ENCODE measurements at regions not wholly inside any gene's neighbourhood (a gene's known extent, or its start where the extent isn't known, plus 50 kb on each side); places are given as distances from the start of the nearest gene placed in this dataset.

DNA sequence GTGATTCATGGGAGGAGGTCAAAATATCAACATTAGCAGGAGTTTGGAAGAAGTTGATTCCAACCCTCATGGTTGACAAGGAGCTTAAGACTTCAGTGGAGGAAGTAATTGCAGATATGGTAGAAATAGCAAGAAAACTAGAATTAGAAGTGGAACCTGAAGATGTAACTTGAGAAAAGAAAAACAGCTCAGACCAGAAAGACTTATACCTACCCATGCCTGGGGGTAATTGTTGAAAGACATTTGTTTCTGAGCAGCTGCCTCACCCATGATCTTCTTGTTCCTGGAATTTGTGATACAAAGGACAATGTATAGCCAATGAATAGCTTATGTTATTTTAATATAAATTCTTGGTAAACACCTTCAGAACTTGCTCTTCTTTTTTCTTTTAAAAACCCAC lies 128.6 kb downstream of the LRIG2 start:
- ChIA-PET POLR2A (ENCODE audit: partially characterized antibody) (no interaction called here), CTCF (ENCODE audit: partially characterized antibody) (no interaction called here)
- Histone ChIP-seq H3K56ac (replicated peaks; ENCODE audit: insufficient read length, low read depth, low read length) (no peak overlapping the region), H2BK5ac (ENCODE audit: low read depth, low read length) (no peak overlapping the region), H2BK120ac (replicated peaks; ENCODE audit: low read depth, low read length) (no peak overlapping the region), H3K27ac (ENCODE audit: low read depth, low read length) (no peak overlapping the region), H3K4me2 (ENCODE audit: insufficient read depth in 1 of 2, low read depth in 2 of 2, low read length in 2 of 2) (no peak overlapping the region), H4K8ac (ENCODE audit: extremely low read depth, insufficient read depth, low read length) (no peak overlapping the region), H3K14ac (ENCODE audit: insufficient read length) (no peak overlapping the region), H3K4me3 (ENCODE audit: extremely low read depth in 1 of 4, insufficient read depth in 2 of 4, low read depth in 3 of 4, low read length in 4 of 4) (no peak overlapping the region), H3K9me3 (ENCODE audit: insufficient read depth in 2 of 2, low read depth in 1 of 2, low read length in 1 of 2) (no peaks in the 10 kb centered on the region), H2AFZ (ENCODE audit: low read length) (no peak overlapping the region), H4K5ac (ENCODE audit: insufficient read length, low read depth, low read length) (no peak overlapping the region), H2BK20ac (ENCODE audit: low read length) (no peak overlapping the region), H4K91ac (replicated peaks; ENCODE audit: insufficient read length, low read length) (no peak overlapping the region), H3K4me1 (replicated peaks in 1 of 4; ENCODE audit: control insufficient read depth in 3 of 4, insufficient read depth in 4 of 4, low read length in 3 of 4) (peaks cover 1 to 10% (median 5%) of the 10 kb centered on the region in 4 experiments; a peak in 5 of 7 replicates), H3K23me2 (ENCODE audit: low read depth, low read length) (no peaks in the 10 kb centered on the region), H3K79me1 (ENCODE audit: low read depth, low read length) (no peaks in the 10 kb centered on the region), H2BK15ac (ENCODE audit: low read length) (no peak overlapping the region), H3K79me2 (ENCODE audit: control insufficient read depth in 1 of 2, insufficient read depth in 2 of 2, low read length in 2 of 2) (no peaks in the 10 kb centered on the region), H3K23ac (ENCODE audit: insufficient read length) (no peak overlapping the region), H2BK12ac (ENCODE audit: low read depth, low read length) (no peak overlapping the region), H3K36me3 (ENCODE audit: control insufficient read depth in 2 of 4, insufficient read depth in 4 of 4, low read length in 3 of 4) (no peaks in the 10 kb centered on the region), H3K18ac (ENCODE audit: extremely low read depth, low read length) (no peak overlapping the region), H3K9ac (replicated peaks in 1 of 4; ENCODE audit: extremely low read depth in 1 of 4, low read depth in 3 of 4, low read length in 3 of 4) (no peak overlapping the region), H4K20me1 (replicated peaks in 1 of 2; ENCODE audit: control insufficient read depth in 1 of 2, insufficient read depth in 2 of 2, low read length in 2 of 2) (no peaks in the 10 kb centered on the region), H2AK5ac (ENCODE audit: low read depth, low read length) (no peak overlapping the region), H3K4ac (replicated peaks; ENCODE audit: insufficient read length, low read depth, low read length) (no peak overlapping the region), H3K27me3 (replicated peaks in 1 of 4; ENCODE audit: control insufficient read depth in 3 of 4, extremely low read depth in 1 of 4, insufficient read depth in 3 of 4, low read length in 3 of 4) (no peaks in the 10 kb centered on the region)
- DNase-seq (ENCODE audit: low read depth in 1 of 2, low spot score in 2 of 2) = no peak
- TF ChIP-seq TEAD4 (IDR thresholded peaks at IDR 0.05; ENCODE audit: low read depth, low read length) (no peak), RBBP5 (IDR thresholded peaks at IDR 0.05; ENCODE audit: borderline replicate concordance, low read depth, low read length) (no peak)
- no peak for FAIRE-seq

Measured in H1 (cell line).